GM18520 (cell line): ENCODE measurements at regions not wholly inside any gene's neighbourhood (a gene's known extent, or its start where the extent isn't known, plus 50 kb on each side); places are given as distances from the start of the nearest gene placed in this dataset.

Experiments used
- ATAC-seq: cut with Tn5 transposase; IDR thresholded peaks from one replicate; pipeline ENCODE4 v1.9.1; 2021; ENCODE audit not compliant: unreplicated experiment

GRCh38 chr16:79870016-79870886, 269.7 kb upstream of the MAF start:
- ATAC-seq = no peak

- ATAC-seq = no peak
Observed at GRCh38 chr16:79869304-79870015, 268.9 kb upstream of the MAF start.

DNA sequence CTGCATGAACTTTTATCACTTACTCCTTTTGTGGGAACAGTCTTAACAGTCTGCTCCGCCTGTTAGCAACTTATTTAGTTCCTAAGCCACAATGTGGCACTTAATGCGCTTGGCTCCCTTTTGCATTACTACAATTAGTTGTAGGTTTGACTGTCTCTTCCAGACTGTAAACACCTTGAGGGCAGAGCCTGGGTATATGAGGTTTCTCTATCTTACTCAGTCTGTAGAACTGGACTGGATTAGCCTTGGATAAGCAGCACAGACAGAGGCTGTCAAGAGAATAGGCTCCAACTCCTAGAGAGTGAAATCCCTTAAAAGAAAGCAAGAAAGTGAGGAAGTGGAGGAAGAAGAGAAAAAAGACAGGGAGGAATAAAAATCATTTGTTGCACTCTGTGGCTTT, 268.3 kb upstream of the MAF start:
- no peak for ATAC-seq

- ATAC-seq = no peak
Observed at GRCh38 chr16:79867425-79867997, 267.0 kb upstream of the MAF start.

GRCh38 chr16:79865918-79866317, 265.4 kb upstream of the MAF start:
- no peak for ATAC-seq

GRCh38 chr16:79864781-79865391, 264.3 kb upstream of the MAF start:
- no peak for ATAC-seq

GRCh38 chr16:79864032-79864780, 263.7 kb upstream of the MAF start:
- ATAC-seq = no peak

DNA sequence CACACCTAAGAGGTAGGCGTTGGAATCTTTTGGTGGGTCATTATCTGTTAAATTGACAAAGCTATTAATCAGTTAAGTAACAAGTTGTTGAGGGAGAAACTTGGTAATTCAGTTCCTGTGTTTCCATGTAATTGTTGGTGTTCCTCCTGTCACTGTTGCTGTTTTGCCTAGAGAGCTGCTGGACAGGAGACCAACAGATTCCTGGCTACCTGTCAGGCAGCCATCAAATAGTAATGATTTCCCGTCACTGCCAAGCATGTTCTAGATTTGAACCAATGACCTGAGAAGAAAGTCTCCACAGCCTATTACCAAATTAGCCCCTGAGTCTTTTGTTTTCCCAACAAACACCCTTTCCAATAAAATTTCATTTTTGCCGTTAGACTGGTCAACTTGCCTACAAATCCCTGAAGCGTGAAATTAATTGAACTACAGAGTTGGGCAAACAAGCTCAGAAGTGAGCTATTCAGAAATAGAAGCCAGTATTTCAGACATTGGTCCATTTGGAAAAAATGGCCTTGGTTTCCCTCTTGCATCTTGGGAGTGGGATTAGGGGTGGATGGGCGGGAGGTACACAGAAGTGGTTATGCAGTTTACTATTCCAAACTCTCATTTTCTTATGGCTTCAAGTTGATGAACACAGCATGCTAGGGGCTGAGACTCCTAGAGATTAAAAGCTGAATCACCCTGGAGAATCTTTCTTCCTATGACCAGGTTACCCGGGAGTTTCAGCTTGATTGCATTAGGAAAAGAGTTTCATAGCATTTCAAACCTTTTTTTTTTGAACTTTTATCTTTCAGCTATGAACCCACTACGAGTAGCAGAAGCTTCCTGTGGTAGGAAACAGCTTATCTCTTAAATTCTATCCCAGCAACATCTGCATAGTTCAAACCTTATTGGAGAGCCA, 262.8 kb upstream of the MAF start:
- no peak for ATAC-seq

DNA sequence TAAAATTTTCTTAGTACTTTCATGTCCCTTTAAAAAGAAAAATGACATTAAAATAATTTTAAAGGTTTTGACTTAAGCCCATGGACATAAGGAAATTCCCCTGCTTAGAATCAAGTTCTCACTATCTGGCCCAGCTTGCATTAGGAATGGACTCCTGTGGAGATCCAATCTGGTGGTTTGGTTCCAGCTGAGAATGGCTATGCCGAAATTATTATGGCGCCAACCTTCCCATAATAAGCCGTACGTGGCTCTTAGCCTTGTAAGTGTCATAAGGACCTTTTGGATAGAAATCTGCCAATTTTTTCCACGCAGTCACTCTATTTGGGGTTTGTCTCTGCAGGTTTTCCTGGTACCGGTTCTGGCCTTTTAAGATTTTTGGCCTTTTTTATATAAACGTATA, 262.1 kb upstream of the MAF start:
- no peak for ATAC-seq

DNA sequence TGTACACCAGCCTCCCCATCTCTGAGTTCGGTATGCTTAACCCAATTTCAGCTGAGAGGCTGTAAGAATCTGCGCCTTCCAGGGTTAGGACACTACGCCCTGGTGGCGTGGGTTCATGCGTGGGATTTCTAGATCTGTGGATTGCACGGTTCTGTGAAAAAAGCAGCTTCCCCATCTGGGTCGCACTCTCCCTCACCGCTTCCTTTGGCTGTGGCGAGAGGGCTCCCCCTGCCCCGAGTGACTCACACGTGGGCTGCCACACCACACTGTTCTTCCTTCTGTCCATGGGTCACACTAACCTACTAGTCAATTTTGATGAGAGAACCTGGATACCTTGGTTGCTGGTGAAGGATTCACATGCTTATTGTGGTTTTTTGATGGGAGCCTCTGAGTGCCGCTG, 256.0 kb upstream of the MAF start:
- ATAC-seq = no peak

DNA sequence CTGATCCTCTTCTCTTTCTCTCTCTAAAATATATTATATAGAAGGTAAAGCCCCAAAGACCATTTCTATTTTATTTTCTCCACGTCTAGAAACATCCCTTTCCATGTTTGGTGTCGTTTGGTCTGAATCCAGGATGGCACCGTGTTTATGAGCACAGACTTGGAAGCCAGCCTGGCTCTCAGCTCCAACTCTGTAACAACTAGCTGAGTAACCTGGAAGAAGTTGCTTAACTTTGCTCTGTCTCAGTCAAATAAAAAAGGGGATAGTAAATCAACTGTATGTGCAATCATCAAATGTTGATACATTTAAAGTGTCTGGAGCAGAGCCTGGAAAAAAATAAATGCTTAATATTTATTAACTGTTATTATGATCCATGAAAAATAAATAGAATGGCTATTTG, 249.8 kb upstream of the MAF start:
- no peak for ATAC-seq

DNA sequence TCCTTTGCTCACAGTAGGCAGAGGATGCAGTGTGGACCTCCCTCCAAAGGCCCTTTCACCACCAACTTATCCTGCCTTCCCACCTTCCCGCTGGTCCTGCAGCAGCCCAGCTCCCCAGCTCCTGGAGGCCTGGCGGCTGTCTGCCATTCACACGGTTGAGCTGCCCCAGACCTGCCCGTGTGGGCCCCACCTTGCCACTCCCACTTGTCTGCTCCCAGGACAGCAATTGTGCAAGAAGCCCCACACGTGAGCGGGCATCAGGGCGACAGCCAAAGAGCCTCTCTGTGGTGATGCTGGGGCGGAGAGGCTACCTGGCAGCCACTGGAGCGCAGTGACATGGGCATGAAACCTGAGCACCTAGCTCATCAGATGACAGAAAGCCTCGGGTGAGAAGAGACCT, 248.6 kb upstream of the MAF start:
- no peak for ATAC-seq

- no peak for ATAC-seq
Observed at GRCh38 chr16:79848719-79849118, 248.2 kb upstream of the MAF start.

DNA sequence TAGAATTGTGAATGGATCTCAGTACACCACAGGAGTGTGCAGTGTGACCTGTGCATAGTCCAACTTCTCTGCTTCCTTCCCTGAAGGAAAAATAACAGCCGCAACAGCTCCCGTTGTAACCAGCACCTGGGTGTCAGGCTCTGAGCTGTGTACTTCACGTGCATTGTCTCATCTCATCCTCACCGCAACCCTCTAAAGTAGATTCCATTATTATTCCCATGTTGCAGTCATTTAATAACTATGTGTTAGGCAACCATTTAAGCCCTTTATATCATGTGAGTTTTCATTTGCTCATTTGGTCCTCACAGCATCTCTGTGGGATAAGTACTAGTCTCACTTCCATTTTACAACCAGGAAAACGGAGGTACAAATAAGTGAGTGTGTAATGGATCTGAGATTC, 247.0 kb upstream of the MAF start:
- ATAC-seq = no peak

- no peak for ATAC-seq
Observed at GRCh38 chr16:79847101-79847500, 246.6 kb upstream of the MAF start.

- ATAC-seq = no peak
Observed at GRCh38 chr16:79845734-79846135, 245.2 kb upstream of the MAF start.

DNA sequence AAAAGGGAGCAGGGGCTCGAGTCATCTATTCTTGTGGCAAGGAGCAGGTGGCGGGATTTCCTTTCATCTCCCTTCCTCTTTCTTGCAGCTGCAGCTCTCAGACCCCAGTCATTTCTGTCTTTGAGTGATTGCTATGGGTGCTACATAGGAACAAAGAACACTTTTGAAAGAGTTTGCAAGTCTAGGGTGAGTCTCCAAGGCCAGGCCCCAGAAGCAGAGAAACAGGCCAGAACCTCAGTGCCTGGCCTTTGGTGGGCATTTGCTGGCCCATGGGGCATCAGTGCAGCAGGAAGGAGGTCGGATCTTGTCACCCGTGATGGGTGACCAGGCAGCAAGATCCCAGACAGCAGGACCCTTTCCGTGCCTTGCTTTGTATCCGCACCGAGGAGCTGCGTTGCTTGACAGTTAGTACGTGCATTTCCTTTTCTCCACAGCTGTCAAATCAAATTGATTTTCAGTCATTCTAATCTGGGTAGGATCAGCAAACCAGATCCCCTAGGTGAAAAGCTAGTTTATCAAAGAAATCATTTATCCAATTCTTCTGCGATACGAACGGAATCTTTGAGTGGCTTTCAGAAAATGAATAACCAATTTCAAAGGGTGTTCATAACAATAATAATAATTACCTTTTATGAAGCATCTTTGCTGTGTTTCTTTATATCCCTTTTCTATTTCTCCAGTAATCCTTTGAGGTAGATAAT, 244.6 kb upstream of the MAF start:
- no peak for ATAC-seq

GRCh38 chr16:79844603-79845002, 244.1 kb upstream of the MAF start:
- no peak for ATAC-seq

- ATAC-seq = peak; percentile 44
Observed at GRCh38 chr16:79843631-79844043, 243.1 kb upstream of the MAF start.
